Endothelial cell of umbilical vein (primary cell): ENCODE measurements at regions not wholly inside any gene's neighbourhood (a gene's known extent, or its start where the extent isn't known, plus 50 kb on each side); places are given as distances from the start of the nearest gene placed in this dataset.

Experiments used
- BruUV-seq: library from RNA; stranded (reverse); fragments of 400-500 nt; replicated peaks from 2 replicates; lab custom pipeline; 2021; lab: Mats Ljungman, UMichigan
- CTCF ChIA-PET: fragments of 300-600, 350-600 bp; sonication (Branson Sonifier 250); formaldehyde crosslinking; loops from one replicate; lab custom pipeline; 2021; ENCODE audit warnings: antibody characterized with exemption, inconsistent platforms; lab: Charles Lee
- POLR2A ChIA-PET: fragments of 300-600, 350-600 bp; sonication (Branson Sonifier 250); formaldehyde crosslinking; loops from one replicate; lab custom pipeline; 2021; ENCODE audit warnings: antibody characterized with exemption, inconsistent platforms; lab: Charles Lee
- DNase-seq: peaks from one replicate; pipeline ENCODE4 v3.0.0-alpha.2; 2011; ENCODE audit warnings: low read depth, low spot score
- FAIRE-seq: peaks from 2 replicates; lab custom pipeline; 2011; peaks lifted over from hg19 to GRCh38; lab: Jason Lieb, UNC
- H2AFZ ChIP-seq: 2 replicates; pipeline ENCODE4 v1.6.0; 2012; ENCODE audit warnings: low read depth, low read length, control low read depth, inconsistent platforms
- H3K27ac ChIP-seq: 2 replicates; pipeline ENCODE4 v1.5.1; 2011; ENCODE audit warnings: low read depth, mild to moderate bottlenecking, control low read depth, low read length, moderate library complexity; ENCODE audit not compliant: insufficient read depth
- H3K27me3 ChIP-seq, 2 experiments: 2 replicates each; pipeline versions ENCODE4 v1.6.0 to v1.6.1; 2011; ENCODE audit warnings: low read length in 2 of 2, mixed read lengths in 1 of 2; ENCODE audit not compliant: control insufficient read depth in 2 of 2, insufficient read depth in 2 of 2
- H3K36me3 ChIP-seq, 2 experiments: 2 replicates in 1 of 2; 3 replicates in 1 of 2; pipeline ENCODE4 v1.5.1; 2011; ENCODE audit warnings: low read length in 2 of 2, mild to moderate bottlenecking in 1 of 2, moderate library complexity in 1 of 2; ENCODE audit not compliant: control insufficient read depth in 2 of 2, insufficient read depth in 2 of 2; ENCODE audit errors: extremely low read depth in 1 of 2
- H3K4me1 ChIP-seq: 3 replicates; pipeline ENCODE4 v1.5.1; 2011; ENCODE audit warnings: mild to moderate bottlenecking, low read length; ENCODE audit not compliant: control insufficient read depth, insufficient read depth; ENCODE audit errors: extremely low read depth
- H3K4me2 ChIP-seq: 2 replicates; pipeline ENCODE4 v1.6.1; 2011; ENCODE audit warnings: low read length, control low read depth, mixed read lengths; ENCODE audit not compliant: insufficient read depth
- H3K4me3 ChIP-seq, 3 experiments: fragments of 200-600 bp in 1 of 3; sonication (generic), shearing (Covaris generic) in 1 of 3; replicated peaks in 1 of 3; 2 replicates each; pipeline ENCODE4 v1.5.1; 2011 to 2016; ENCODE audit warnings: control low read depth in 3 of 3, low read length in 3 of 3, mild to moderate bottlenecking in 2 of 3, inconsistent platforms in 1 of 3, low read depth in 1 of 3, moderate library complexity in 1 of 3; ENCODE audit not compliant: insufficient read depth in 1 of 3
- H3K79me2 ChIP-seq: 2 replicates; pipeline ENCODE4 v1.6.0; 2012; ENCODE audit warnings: low read length, inconsistent platforms; ENCODE audit not compliant: control insufficient read depth, insufficient read depth
- H3K9ac ChIP-seq: replicated peaks from 2 replicates; pipeline ENCODE3; 2011; ENCODE audit warnings: low read length, control low read depth; ENCODE audit not compliant: insufficient read depth; ENCODE audit errors: extremely low read depth
- H3K9me1 ChIP-seq: replicated peaks from 3 replicates; pipeline ENCODE4 v1.6.0; 2011; ENCODE audit warnings: mild to moderate bottlenecking, low read length; ENCODE audit not compliant: control insufficient read depth, insufficient read depth; ENCODE audit errors: extremely low read depth
- H3K9me3 ChIP-seq: replicated peaks from 2 replicates; pipeline ENCODE4 v1.5.1; 2012; ENCODE audit warnings: low read length, inconsistent platforms; ENCODE audit not compliant: control insufficient read depth, insufficient read depth
- H4K20me1 ChIP-seq: replicated peaks from 2 replicates; pipeline ENCODE3; 2011; ENCODE audit warnings: mild to moderate bottlenecking, low read length; ENCODE audit not compliant: control insufficient read depth, insufficient read depth; ENCODE audit errors: extremely low read depth
- CTCF ChIP-seq, 2 donors: IDR thresholded peaks; 1 replicate in 1 of 2; 2 replicates in 1 of 2; pipeline ENCODE4 v1.5.1; 2011; ENCODE audit warnings: low read length in 2 of 2, mild to moderate bottlenecking in 2 of 2, moderate library complexity in 2 of 2, control low read depth in 1 of 2, inconsistent platforms in 1 of 2, low read depth in 1 of 2; ENCODE audit not compliant: insufficient read depth in 1 of 2; ENCODE audit errors: extremely low read depth in 1 of 2
- EZH2 ChIP-seq: IDR thresholded peaks from 2 replicates; pipeline ENCODE4 v1.6.1; 2012; ENCODE audit warnings: borderline replicate concordance, low read depth, mild to moderate bottlenecking, moderate library complexity, low read length, inconsistent platforms; ENCODE audit not compliant: severe bottlenecking
- FOS ChIP-seq: IDR thresholded peaks from 2 replicates; pipeline ENCODE4 v1.6.1; 2011; ENCODE audit warnings: mild to moderate bottlenecking, low read length, moderate library complexity, borderline replicate concordance; ENCODE audit not compliant: insufficient read depth
- GATA2 ChIP-seq: IDR thresholded peaks from 2 replicates; pipeline ENCODE4 v1.7.0; 2011; ENCODE audit warnings: low read depth, mild to moderate bottlenecking, moderate library complexity, mixed read lengths, low read length; ENCODE audit not compliant: insufficient read length, insufficient read depth
- JUN ChIP-seq: IDR thresholded peaks from 2 replicates; pipeline ENCODE4 v1.6.1; 2011; ENCODE audit warnings: borderline replicate concordance, low read depth; ENCODE audit not compliant: insufficient read length, insufficient read depth
- MAX ChIP-seq: IDR thresholded peaks from 2 replicates; pipeline ENCODE4 v1.6.1; 2011; ENCODE audit not compliant: insufficient read depth, insufficient read length
- MYC ChIP-seq: IDR thresholded peaks from one replicate; pipeline ENCODE4 v1.6.1; 2011; ENCODE audit warnings: mild to moderate bottlenecking, low read depth, low read length
- POLR2A ChIP-seq: IDR thresholded peaks from 2 replicates; pipeline ENCODE4 v1.6.1; 2012; ENCODE audit warnings: low read depth, mild to moderate bottlenecking, control low read depth, low read length
- POLR2AphosphoS5 ChIP-seq: IDR thresholded peaks from 2 replicates; pipeline ENCODE4 v1.6.1; 2012; ENCODE audit warnings: low read depth, mild to moderate bottlenecking, control low read depth, low read length, moderate library complexity; ENCODE audit not compliant: insufficient read depth
- dilution Hi-C: fragments of 300-500 bp; cut with MboI; formaldehyde crosslinking; loops from one replicate; pipeline ENCODE4 v1.15.0; 2019; ENCODE audit warnings: low sequenced_read_pairs; ENCODE audit not compliant: extremely low pct_ligation_motif_present
- intact Hi-C: fragments of 100-400 bp; cut with micrococcal nuclease; formaldehyde crosslinking; loops from one replicate; pipeline ENCODE4 v1.10.0; 2022

GRCh38 chr15:95644100-95644875 is 686.2 kb upstream of the NR2F2 start:
- Histone ChIP-seq H3K27me3 (no peaks in the 10 kb centered on the region), H3K79me2 (no peaks in the 10 kb centered on the region), H2AFZ (no peak overlapping the region), H3K9ac (no peak overlapping the region), H3K36me3 (no peaks in the 10 kb centered on the region), H4K20me1 (no peaks in the 10 kb centered on the region), H3K9me3 (no peaks in the 10 kb centered on the region), H3K27ac (no peak overlapping the region), H3K4me1 (no peaks in the 10 kb centered on the region), H3K9me1 (no peaks in the 10 kb centered on the region), H3K4me2 (no peak overlapping the region), H3K4me3 (no peak overlapping the region)
- DNase-seq (no peak), FAIRE-seq (no peak)
- no TSS peak for BruUV-seq
- POLR2A ChIA-PET = no interaction called here
- CTCF ChIA-PET = interaction anchor here (1.2 kb wide), 1 partner anchor 19 kb away, joined by 3 read pairs; no protein-coding TSS in a partner anchor
- TF ChIP-seq JUN (no peak), MYC (no peak), CTCF (IDR thresholded peaks at IDR 0.05; ENCODE audit: extremely low read depth in 1 of 2, insufficient read depth in 1 of 2, low read depth in 1 of 2, low read length in 2 of 2) (no peak), POLR2AphosphoS5 (no peak), POLR2A (no peak), MAX (no peak), FOS (no peak), EZH2 (no peak), GATA2 (no peak)
- intact Hi-C loops (no loop called here), dilution Hi-C loops (no loop called here)
